ENCODE measurements at regions not wholly inside any gene's neighbourhood (a gene's known extent, or its start where the extent isn't known, plus 50 kb on each side); places are given as distances from the start of the nearest gene placed in this dataset.
A peak's percentile ranks its signal among the peaks of the same experiment; 100 is the strongest.

- Histone ChIP-seq H3K4me3 (ENCODE audit: low read length) (no peak overlapping the region), H3K27ac (ENCODE audit: low read length) (no peak overlapping the region), H3K4me1 (ENCODE audit: control insufficient read depth, insufficient read depth, low read length) (peaks cover 47% of the 10 kb centered on the region), H3K9me3 (ENCODE audit: control insufficient read depth, insufficient read depth, low read length) (no peaks in the 10 kb centered on the region), H3K27me3 (ENCODE audit: control insufficient read depth, insufficient read depth, low read length) (peaks cover 41% of the 10 kb centered on the region), H3K36me3 (ENCODE audit: control insufficient read depth, insufficient read depth, low read length) (no peaks in the 10 kb centered on the region)
- H3K9me3 Mint-ChIP-seq, result no peaks in the 10 kb centered on the region
- H3K36me3 Mint-ChIP-seq, result no peaks in the 10 kb centered on the region
- no peak for TF ChIP-seq CTCF (IDR thresholded peaks at IDR 0.05)
- intact Hi-C loops (cut with micrococcal nuclease), result no loop called here
- DNase-seq (peak in 1 of 2 donors; percentile 37), ATAC-seq (no peak)
- no peak overlapping the region for H3K27ac Mint-ChIP-seq
- peaks cover 31 to 40% of the 10 kb centered on the region in 2 donors for H3K4me1 Mint-ChIP-seq
- WGBS (ENCODE audit: insufficient coverage), result 60% methylated on average over 26 of the region's 26 CpGs
- H3K27me3 Mint-ChIP-seq (ENCODE audit: low read depth in 2 of 2), result peaks cover 14 to 52% of the 10 kb centered on the region in 2 donors
- no peak overlapping the region for H3K4me3 Mint-ChIP-seq
These were observed 156.0 kb downstream of the CEBPB start for GRCh38 chr20:50346374-50347283.

- H3K27ac Mint-ChIP-seq, result peak overlapping the region in 1 of 2 donors; percentile 8
- H3K36me3 Mint-ChIP-seq, result no peaks in the 10 kb centered on the region
- peaks cover 44% of the 10 kb centered on the region for H3K4me1 ChIP-seq (ENCODE audit: control insufficient read depth, insufficient read depth, low read length)
- DNase-seq (no peak), ATAC-seq (no peak)
- H3K9me3 ChIP-seq (ENCODE audit: control insufficient read depth, insufficient read depth, low read length), result no peaks in the 10 kb centered on the region
- no peak overlapping the region for H3K4me3 ChIP-seq (ENCODE audit: low read length)
- H3K27me3 Mint-ChIP-seq (ENCODE audit: low read depth in 2 of 2), result peaks cover 17 to 54% of the 10 kb centered on the region in 2 donors
- no peak overlapping the region for H3K4me3 Mint-ChIP-seq
- H3K36me3 ChIP-seq (ENCODE audit: control insufficient read depth, insufficient read depth, low read length), result no peaks in the 10 kb centered on the region
- intact Hi-C loops (cut with micrococcal nuclease), result loop anchor here (2.0 kb wide), 1 partner anchor 39 kb away; no protein-coding TSS in a partner anchor
- H3K9me3 Mint-ChIP-seq, result no peaks in the 10 kb centered on the region
- no peak for TF ChIP-seq CTCF (IDR thresholded peaks at IDR 0.05)
- WGBS (ENCODE audit: insufficient coverage), result 82% methylated on average over 13 of the region's 13 CpGs
- peaks cover 31 to 42% of the 10 kb centered on the region in 2 donors for H3K4me1 Mint-ChIP-seq
- H3K27me3 ChIP-seq (ENCODE audit: control insufficient read depth, insufficient read depth, low read length), result peaks cover 41% of the 10 kb centered on the region
- H3K27ac ChIP-seq (ENCODE audit: low read length), result no peak overlapping the region
These were observed 156.8 kb downstream of the CEBPB start for GRCh38 chr20:50347284-50348063.

GRCh38 chr20:50348096-50348495 is 157.5 kb downstream of the CEBPB start:
- peaks cover 23 to 54% of the 10 kb centered on the region in 2 donors for H3K27me3 Mint-ChIP-seq (ENCODE audit: low read depth in 2 of 2)
- H3K27ac ChIP-seq (ENCODE audit: low read length), result no peak overlapping the region
- no peaks in the 10 kb centered on the region for H3K36me3 Mint-ChIP-seq
- 66% methylated on average over 5 of the region's 6 CpGs for WGBS (ENCODE audit: insufficient coverage)
- H3K27ac Mint-ChIP-seq, result peak overlapping the region in 1 of 2 donors; percentile 8
- H3K4me1 Mint-ChIP-seq, result peaks cover 32 to 48% of the 10 kb centered on the region in 2 donors
- peaks cover 44% of the 10 kb centered on the region for H3K4me1 ChIP-seq (ENCODE audit: control insufficient read depth, insufficient read depth, low read length)
- H3K4me3 ChIP-seq (ENCODE audit: low read length), result no peak overlapping the region
- TF ChIP-seq CTCF (IDR thresholded peaks at IDR 0.05), result no peak
- H3K36me3 ChIP-seq (ENCODE audit: control insufficient read depth, insufficient read depth, low read length), result no peaks in the 10 kb centered on the region
- no peak for DNase-seq
- H3K4me3 Mint-ChIP-seq, result no peak overlapping the region
- peaks cover 41% of the 10 kb centered on the region for H3K27me3 ChIP-seq (ENCODE audit: control insufficient read depth, insufficient read depth, low read length)
- H3K9me3 Mint-ChIP-seq, result no peaks in the 10 kb centered on the region
- no peak for ATAC-seq
- no peaks in the 10 kb centered on the region for H3K9me3 ChIP-seq (ENCODE audit: control insufficient read depth, insufficient read depth, low read length)
- intact Hi-C loops (cut with micrococcal nuclease), result loop anchor here (2.0 kb wide), 1 partner anchor 39 kb away; no protein-coding TSS in a partner anchor
